ENCODE measurements at regions not wholly inside any gene's neighbourhood (a gene's known extent, or its start where the extent isn't known, plus 50 kb on each side); places are given as distances from the start of the nearest gene placed in this dataset.
"Not testable (repeated sequence)": the region's sequence is repeated elsewhere in the genome, so short reads cannot be mapped to it uniquely, and the experiment has no call there.

DNA sequence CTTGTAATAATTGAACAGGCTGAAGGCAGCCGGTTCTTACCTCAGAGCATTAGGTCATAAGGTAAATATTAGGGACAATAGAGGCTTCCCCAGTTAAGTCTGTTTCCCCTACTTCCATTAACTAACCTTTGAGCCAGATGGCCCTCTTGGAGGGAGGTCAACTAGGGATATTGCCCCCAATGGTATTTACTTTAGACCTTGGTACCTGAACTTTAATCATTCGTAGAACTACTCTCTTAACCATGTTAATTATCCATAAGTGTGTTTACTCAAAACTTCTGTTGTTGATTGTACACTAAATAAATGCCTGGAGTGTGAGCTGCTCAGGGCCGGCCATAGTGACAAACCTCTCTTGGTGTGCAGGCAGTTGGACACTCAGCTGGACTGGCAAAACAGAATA, 1843.5 kb upstream of the AGA start:
- no peak for DNase-seq (ENCODE audit: low read depth)

DNA sequence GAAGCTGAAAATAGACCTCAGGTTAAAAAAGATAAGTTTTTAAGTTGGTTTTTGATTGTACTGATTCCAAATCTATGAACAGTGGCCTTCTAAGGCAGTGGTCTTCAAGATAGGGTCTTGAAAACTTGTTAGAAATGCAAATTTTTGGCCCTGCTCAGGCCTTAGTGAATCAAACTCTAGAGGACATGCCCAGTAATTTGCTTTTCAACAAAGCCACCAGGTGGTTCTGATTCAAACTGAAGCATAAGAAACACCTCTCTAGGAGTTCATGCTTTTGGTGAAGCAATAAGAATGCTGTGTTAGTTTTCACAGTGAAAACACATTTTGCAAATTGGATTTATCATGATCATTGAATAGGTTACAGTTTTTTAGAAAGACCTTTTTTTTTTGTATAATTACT, 1849.4 kb upstream of the AGA start:
- no peak for DNase-seq (ENCODE audit: low read depth)

DNA sequence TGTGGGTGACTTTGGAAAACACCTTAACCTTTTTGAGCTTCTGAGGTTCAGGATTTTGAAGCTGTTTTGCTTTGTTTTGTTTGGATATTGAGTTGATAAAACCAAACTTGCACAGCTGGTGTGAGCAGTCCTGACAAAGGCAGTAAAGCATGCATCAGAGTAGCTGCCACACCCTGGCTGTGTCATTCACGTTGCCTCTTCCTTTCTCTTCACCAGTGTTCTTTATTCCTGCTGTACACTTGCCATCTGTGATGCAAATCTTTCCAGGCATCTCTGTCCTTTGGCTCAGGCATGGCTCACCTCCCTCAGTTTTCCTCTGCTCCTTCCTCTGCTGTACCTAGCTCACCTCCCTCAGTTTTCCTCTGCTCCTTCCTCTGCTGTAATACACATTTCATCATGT, 1850.2 kb upstream of the AGA start:
- DNase-seq (ENCODE audit: low read depth), result no peak

DNA sequence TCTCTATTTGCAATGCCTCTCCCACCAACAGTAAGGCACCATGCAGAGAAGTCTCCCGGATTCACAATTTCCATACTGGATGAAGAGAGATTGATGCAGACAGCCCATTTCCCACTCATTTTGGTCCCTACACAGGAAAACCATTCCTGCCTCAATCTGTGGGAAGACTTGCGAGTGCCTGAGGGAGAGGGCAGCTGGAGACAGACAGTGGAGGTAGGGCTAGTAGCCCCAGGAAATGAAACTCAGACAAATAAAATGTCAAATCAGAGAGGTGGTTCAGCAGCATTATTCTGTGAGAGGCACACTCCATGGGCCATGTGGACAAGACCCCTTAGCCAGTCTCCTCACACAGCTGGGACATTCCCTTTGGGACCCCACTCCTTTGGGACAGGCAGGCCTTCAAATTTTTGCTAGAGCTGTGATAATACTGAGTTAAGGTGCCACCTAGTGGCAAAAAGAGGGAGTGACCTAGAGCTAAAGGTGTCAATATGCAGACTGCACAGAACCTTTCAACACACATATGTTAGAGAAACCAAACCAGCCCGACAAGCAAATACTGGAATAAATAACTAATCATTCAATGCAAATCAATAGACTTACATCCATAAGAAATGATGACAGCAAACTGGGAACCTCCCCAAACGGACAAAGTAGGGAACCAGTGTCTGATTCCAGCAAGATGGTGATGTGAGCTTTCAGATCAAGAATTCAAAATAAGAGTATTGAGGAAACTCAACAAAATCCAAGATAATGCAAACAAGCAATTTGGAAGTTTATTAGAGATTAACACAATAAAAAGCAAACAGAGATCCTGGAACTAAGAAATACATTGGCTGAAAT, 1865.3 kb upstream of the AGA start:
- DNase-seq (ENCODE audit: low read depth), result no peak

DNA sequence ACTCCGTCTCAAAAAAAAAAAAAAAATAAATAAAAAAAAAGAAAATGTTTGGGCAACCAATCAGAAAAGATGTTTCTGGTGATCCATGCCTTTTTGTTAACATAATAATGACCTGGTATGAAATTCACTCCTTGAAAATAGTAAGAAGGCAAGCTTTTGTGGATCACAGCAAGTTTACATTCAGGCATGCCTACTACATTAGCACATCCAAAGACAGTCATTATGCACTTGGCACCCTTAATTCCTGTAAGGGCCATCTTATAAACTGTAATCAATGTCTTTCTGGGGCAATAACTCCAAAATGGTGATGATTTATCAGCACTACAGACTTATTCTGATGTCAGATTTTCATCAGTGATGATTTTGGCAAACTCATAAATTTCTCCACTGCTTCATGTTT, 1871.6 kb upstream of the AGA start:
- DNase-seq (ENCODE audit: low read depth), result no peak

DNA sequence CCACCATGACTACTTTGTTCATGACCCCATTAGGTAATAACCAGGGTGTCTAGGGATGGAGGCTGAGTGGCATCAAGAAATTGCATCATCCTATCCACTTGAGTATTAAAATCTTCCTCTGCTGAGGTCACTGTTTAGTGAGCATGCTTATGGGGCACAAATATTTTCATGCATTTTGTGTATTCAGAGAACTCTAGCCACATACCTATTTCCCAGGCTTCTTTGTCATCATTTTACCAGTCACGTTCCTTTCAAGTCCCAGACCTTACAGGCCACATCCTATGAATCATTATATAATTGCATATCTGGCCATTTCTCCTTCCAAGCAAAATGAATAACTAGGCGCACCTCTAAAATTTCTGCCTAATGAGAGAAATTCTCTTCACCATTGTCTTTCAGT, 1882.9 kb upstream of the AGA start:
- DNase-seq (ENCODE audit: low read depth), result peak; percentile 9

DNA sequence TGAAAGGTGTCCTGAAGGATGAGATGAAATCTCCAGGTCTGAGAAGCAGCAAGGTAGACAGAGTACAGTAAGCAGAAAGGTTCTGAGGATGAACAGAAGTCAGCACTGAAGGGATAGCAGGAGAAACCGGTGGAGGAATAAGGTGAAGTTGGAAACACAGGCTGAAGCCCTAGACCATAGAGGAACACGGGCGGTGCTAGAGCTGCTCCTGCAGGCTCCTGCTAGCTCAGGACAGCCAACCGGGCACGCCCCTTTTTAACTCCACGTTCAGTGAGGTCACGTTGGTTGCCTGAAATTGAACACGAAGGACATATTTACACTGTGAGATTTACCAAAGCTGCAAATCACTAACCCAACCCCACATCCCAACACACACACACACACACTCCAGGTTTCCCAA, 1886.4 kb upstream of the AGA start:
- no peak for DNase-seq (ENCODE audit: low read depth)

DNA sequence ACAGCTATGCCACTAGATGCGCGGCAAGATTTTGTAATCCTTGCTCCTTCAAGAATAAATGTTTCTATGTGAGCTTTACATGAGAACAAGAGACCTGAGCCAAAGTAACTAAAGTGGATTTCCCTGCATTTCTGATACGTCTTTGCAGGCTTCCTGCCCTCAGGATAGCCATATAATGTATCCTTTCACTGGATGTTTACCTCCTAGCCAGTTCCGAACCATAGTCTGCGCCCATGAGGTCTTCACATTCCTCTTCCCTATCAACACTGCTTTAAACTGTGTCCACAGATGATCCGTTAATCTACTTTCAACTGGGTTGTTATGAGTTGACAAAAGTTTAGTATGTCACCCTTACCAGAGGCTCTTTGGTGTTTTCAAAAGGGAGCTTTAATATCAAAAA, 1889.1 kb upstream of the AGA start:
- no peak for DNase-seq (ENCODE audit: low read depth)

DNA sequence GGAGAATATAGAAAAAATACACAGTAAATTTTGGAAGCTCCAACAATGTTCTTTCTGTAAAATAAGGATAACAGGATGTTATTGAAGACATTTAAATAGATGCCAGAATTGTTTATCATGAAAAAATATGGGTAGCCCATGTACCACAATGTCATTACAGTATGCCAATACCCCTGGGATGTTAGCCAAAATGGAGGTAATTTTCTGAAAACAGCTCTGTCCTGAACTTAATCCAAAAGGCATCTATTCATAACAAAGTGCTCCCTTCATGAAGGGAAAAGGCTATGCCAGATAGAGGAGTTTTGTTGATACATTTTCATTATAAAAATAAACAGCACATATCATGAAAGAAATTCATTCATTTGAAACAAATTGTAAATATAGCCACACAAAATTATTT, 1902.6 kb upstream of the AGA start:
- DNase-seq (ENCODE audit: low read depth), result no peak

DNA sequence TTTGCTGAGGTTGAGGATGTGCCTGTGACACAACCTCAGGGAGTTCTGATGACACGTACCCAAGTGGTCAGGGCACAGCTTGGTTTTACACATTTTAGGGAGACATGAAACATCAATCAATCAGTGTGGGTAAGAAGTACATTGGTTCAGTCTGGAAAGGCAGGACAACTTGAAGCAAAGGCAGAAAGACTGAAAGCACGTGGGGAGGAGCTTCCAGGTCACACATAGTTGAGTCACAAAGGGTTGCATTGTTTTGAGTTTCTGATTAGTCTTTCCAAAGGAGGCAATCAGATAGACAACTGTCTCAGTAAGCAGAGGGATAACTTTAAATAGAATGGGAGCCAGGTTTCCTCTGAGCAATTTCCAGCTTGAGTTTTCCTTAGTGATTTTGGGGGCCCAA, 1910.0 kb upstream of the AGA start:
- no peak for DNase-seq (ENCODE audit: low read depth)

DNA sequence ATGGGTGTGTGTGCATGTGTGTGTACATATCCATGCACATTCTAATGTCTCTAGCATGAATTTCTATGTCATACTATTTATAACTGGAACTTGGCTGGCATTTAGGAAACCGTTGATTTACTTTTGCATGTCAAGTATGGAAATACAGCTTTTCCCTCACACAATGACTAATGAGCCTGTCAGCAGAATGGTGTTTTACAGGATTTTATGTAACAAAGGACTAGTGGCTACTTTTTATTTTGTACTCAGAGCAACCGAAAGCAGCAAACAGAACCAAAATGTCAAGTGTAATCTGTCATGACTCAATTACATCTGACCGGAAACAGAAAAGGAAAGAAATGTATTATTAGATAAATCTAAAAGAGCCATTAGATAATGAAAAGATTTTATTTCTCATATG, 1911.5 kb upstream of the AGA start:
- no peak for DNase-seq (ENCODE audit: low read depth)

DNA sequence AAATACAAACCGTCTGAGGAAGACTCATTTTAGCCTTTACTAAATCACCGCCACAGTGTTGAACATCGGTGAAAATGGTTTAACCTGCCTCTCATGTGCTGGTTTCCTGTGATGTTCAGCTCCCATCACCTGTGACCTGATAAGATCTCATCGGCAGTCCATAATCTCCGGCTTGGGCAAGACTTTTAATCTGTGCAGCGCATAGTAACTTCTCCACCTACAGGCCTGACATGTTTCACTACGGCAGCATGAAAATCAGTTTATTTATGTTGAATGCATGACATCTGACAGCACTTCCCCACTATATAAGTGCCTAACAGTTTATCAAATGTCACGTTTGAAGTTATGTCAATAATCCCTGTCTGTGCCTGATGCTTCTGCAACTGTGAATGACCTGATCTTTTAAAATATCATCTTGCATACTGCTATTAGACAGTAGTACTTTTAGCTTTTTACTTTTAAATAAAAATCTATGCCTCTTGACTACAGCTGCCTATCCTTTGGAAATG, 1919.8 kb upstream of the AGA start:
- DNase-seq (ENCODE audit: low read depth), result no peak

DNA sequence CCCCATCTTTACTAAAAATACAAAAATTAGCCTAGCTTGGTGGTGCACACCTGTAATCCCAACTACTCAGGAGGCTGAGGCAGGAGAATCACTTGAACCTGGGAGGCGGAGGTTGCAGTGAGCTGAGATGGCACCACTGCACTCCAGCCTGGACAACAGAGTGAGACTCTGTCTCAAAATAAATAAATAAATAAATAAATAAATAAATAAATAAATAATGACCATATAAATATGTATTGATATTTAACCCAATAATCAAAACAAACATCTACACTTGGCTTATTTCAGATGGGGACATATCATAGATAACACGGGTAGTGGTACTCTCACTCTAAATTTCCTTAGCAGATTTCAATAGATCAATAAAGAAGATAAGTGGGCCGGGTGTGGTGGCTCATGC, 1923.7 kb upstream of the AGA start:
- DNase-seq (ENCODE audit: low read depth), result not testable (repeated sequence)

DNA sequence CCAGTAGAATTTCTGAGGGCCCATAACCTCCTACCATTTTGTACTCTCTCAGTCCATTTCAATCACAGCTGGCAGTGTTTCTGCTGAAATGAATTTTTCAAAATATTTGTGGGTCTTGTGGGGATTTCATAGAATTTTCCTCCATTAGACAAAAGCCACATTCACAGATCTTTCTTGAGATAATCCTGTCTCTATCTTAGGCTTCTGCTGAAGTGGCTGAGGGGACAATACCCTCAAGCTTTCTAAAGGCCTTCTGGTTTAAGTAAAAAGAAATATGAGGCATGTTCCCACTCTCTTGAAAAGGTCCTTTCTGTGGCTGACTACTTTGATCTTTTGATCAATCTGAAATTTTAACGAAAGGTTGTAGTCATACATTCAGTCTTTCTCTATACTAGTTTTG, 1930.0 kb upstream of the AGA start:
- no peak for DNase-seq (ENCODE audit: low read depth)

DNA sequence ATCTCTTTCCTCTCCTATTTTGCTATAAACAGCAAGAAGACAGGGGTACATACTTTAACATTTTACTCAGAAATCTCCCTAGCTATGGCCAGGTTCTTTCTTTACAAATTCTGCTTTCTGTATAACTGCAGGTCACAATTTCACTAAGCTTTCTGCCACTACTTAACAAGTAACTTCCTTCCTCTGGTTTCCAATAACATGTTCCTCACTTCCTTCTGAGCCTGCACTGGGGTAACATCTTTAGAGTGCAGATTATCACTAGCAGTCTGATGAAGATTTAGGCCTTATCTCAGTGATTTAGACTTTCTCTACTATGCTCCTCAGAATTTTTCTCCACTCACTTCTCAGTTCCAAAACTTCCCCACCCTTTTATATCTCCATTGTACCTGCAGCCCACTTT, 1930.5 kb upstream of the AGA start:
- DNase-seq (ENCODE audit: low read depth), result no peak

DNA sequence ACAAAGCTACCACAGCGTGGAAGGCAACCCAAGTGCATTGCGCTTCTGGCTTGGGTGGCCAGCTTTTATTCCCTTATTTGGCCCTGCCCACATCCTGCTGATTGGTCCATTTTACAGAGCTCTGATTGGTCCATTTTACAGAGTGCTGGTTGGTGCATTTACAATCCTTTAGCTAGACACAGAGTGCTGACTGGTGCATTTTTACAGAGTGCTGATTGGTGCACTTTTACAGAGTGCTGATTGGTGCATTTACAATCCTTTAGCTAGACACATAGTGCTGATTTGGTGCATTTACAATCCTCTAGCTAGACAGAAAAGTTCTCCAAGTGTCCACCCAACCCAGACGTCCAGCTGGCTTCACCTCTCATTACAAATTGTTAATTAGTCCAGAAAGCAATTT, 1936.6 kb upstream of the AGA start:
- not testable (repeated sequence) for DNase-seq (ENCODE audit: low read depth)

DNA sequence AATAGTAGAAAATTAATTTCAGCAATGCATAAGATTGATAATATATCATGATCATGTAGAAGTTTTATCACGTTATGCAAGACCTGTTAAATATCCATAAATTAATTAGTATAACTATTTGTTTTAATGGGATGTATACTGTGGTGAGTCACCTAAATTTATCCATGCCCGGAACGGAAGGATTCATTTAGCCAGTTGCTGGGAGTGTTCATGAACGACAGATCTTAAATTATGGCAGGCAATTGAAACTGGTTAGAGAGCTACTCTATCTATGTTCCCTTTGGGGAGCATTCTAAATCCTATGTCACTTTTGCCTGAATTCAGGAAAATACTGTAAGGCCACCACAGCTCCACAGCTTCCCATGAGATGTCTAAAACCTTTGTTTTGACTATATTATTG, 1950.5 kb upstream of the AGA start:
- no peak for DNase-seq (ENCODE audit: low read depth)

DNA sequence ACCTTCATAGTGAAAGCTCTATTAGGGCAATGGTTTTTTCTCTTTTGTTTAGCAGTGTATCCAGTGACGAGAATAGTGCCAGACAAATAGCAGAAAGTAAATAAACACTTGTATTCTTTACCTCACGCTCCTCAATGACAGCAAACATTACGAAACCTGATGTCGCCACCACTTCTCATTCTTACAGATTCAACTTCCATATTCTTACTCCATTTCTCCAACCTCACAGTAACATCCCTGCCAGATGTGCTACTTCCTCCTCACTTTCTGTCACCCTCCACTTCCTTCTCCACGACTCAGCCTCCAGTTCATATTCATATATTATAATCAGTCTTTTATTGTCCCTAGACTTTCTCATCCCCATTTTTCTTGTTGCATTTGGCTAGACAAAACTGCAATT, 1956.2 kb upstream of the AGA start:
- no peak for DNase-seq (ENCODE audit: low read depth)

DNA sequence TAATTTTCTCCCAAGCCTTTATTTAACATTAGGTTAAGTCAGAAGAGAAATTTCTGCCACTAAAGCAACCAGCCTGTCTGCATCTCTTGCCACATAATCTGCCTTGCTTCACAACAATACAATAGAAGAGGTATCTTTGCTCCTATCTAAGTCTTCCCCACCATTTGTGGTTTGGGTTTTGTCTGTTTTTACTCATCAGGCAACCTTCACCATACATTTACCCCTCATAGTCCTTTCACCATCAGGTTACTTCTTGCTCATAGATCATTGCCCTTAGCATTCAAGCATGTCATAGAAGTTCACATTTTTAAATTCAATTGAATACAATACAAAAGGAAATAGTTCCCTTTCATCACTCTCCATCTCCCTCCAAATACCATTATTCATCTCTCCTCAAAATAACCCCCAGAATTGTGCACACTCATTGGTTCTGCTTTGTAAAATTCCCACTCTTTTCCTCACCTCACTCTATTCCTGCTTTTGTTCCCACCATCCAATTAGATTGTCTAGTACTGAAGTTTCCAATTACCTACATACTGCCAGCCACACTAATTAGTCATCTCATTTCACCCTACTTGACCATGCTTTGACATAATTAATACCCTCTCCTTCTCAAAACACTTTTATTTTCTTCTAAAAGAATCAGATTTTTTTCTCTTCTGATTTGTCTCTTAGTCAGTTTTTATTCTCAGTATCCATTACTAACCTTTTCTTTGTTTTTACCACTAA, 1957.0 kb upstream of the AGA start:
- no peak for DNase-seq (ENCODE audit: low read depth)

DNA sequence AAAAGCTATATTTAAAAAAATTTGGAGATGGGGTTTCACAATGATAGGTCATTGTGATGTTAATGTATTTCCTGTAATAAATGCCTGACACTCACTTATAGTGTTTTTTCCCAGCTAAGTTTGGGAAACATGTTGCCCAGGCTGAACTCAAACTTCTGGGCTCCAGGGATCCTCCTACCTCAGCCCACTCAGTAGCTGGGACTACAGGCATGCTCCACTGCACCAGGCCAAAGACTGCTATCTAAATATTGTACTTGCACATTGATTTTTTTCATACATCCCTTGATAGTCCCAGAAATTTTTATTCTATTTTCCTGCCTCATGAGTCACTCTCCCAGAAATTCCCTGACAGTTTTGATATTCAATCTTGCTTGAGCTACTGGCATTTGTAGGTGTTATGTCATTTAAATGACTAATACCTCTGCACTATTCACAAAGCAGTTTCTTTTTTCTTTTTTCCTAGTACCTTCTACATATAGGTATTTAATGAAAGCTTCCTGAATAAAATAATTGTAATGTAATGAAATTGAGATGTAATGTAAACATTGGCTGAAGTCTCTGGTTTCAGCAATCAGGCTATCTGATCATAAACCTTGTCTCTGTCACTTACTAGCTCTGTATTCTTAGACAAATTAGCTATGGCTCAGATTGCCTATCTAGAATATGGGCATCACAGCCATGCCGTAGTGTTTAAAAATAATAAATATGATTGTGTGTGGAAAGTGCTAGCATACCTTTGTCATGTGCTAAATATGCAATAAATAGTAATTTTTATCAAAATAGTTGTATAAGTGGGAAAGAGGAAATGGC, 1973.0 kb upstream of the AGA start:
- peak; percentile 24 for DNase-seq (ENCODE audit: low read depth)

DNA sequence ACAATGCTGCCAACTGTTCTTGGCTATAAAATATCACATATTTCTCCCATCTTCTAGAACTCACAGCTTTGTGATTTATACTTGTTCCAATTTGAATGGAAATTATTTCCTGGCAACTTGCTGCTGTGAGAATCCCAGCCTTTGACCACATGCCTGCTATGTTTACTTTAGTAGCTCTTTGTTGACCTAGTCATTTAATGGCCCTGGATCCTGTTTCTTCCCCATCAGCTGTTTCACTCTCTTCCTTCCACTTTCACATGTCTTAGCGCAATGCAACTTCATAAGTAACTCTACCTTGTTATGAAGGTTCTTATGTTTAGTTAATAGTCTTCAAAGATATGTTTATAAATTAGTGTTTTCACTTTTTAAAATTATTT, 1973.6 kb upstream of the AGA start:
- DNase-seq (ENCODE audit: low read depth), result no peak

DNA sequence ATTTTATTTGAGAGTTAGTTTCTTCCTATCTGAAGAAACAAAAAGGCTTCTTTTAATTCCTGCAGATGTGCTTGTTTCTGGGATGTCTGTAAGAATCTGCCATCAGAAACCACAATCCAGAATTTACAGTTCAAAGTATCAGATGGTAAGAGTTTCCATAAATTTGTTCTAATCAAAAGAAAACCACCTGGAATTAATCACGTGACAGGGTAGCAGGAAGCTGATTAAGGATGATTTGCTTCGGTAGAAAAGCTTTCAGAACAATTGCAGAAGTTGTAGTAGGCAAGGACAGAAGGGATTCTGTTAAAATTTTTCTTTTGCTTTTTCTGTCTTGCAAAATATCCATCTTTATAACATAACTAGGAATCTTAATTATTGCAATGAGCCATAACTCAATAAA, 1975.1 kb upstream of the AGA start:
- DNase-seq (ENCODE audit: low read depth), result no peak

DNA sequence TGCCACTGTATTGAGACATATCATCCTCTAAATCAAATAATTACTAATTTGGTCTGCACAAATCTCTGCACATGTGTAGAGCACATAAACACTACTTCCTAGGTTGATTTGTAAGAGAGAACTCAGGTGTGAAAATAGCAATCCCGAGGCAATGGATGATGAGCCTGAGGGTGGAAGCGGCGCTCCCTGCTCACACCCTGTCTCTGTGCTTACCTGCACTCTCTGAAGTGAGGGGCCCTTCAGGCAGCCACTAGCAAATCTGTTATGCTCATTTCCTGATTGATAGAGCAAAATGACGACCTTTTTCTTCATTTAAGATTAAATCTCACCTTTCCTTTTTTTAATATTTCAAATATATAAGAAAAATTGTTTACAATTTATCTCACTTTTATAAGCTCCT, 1995.7 kb upstream of the AGA start:
- DNase-seq (ENCODE audit: low read depth), result no peak

Measured in HS-5 (cell line).